ENCODE measurements at regions not wholly inside any gene's neighbourhood (a gene's known extent, or its start where the extent isn't known, plus 50 kb on each side); places are given as distances from the start of the nearest gene placed in this dataset.
"Not testable (repeated sequence)": the region's sequence is repeated elsewhere in the genome, so short reads cannot be mapped to it uniquely, and the experiment has no call there.

GRCh38 chr13:84139561-84140158, 257.4 kb upstream of the SLITRK1 start:
- DNase-seq (ENCODE audit: low spot score) = no peak

- no peak for DNase-seq (ENCODE audit: low spot score)
Measured at GRCh38 chr13:84137292-84137691, 255.0 kb upstream of the SLITRK1 start.

- no peak for DNase-seq (ENCODE audit: low spot score)
Measured at GRCh38 chr13:84136582-84136981, 254.3 kb upstream of the SLITRK1 start.

- DNase-seq (ENCODE audit: low spot score) = no peak
Measured at GRCh38 chr13:84132491-84132890, 250.2 kb upstream of the SLITRK1 start.

- no peak for DNase-seq (ENCODE audit: low spot score)
Measured at GRCh38 chr13:84131249-84131648, 249.0 kb upstream of the SLITRK1 start.

- DNase-seq (ENCODE audit: low spot score) = no peak
Measured at GRCh38 chr13:84130495-84131114, 248.3 kb upstream of the SLITRK1 start.

- DNase-seq (ENCODE audit: low spot score) = no peak
Measured at GRCh38 chr13:84129966-84130365, 247.7 kb upstream of the SLITRK1 start.

- DNase-seq (ENCODE audit: low spot score) = no peak
Measured at GRCh38 chr13:84127597-84128128, 245.4 kb upstream of the SLITRK1 start.

GRCh38 chr13:84126671-84127171, 244.4 kb upstream of the SLITRK1 start:
- DNase-seq (ENCODE audit: low spot score) = no peak

GRCh38 chr13:84121456-84121855, 239.2 kb upstream of the SLITRK1 start:
- no peak for DNase-seq (ENCODE audit: low spot score)

- no peak for DNase-seq (ENCODE audit: low spot score)
Measured at GRCh38 chr13:84118839-84119409, 236.7 kb upstream of the SLITRK1 start.

GRCh38 chr13:84098273-84098672, 216.0 kb upstream of the SLITRK1 start:
- DNase-seq (ENCODE audit: low spot score) = no peak

- no peak for DNase-seq (ENCODE audit: low spot score)
Measured at GRCh38 chr13:84097148-84097547, 214.9 kb upstream of the SLITRK1 start.

- DNase-seq (ENCODE audit: low spot score) = no peak
Measured at GRCh38 chr13:84096216-84096615, 213.9 kb upstream of the SLITRK1 start.

- no peak for DNase-seq (ENCODE audit: low spot score)
Measured at GRCh38 chr13:84088996-84089395, 206.7 kb upstream of the SLITRK1 start.

- DNase-seq (ENCODE audit: low spot score) = no peak
Measured at GRCh38 chr13:84086847-84087162, 204.5 kb upstream of the SLITRK1 start.

- DNase-seq (ENCODE audit: low spot score) = not testable (repeated sequence)
Measured at GRCh38 chr13:84086098-84086846, 204.0 kb upstream of the SLITRK1 start.

GRCh38 chr13:84082462-84082861, 200.2 kb upstream of the SLITRK1 start:
- no peak for DNase-seq (ENCODE audit: low spot score)

GRCh38 chr13:84080748-84081530, 198.7 kb upstream of the SLITRK1 start:
- DNase-seq (ENCODE audit: low spot score) = no peak

- no peak for DNase-seq (ENCODE audit: low spot score)
Measured at GRCh38 chr13:84077271-84077670, 195.0 kb upstream of the SLITRK1 start.

- no peak for DNase-seq (ENCODE audit: low spot score)
Measured at GRCh38 chr13:84076280-84076679, 194.0 kb upstream of the SLITRK1 start.

GRCh38 chr13:84050536-84050935, 168.3 kb upstream of the SLITRK1 start:
- no peak for DNase-seq (ENCODE audit: low spot score)

All from AG08395 (cell line).